ENCODE measurements at regions not wholly inside any gene's neighbourhood (a gene's known extent, or its start where the extent isn't known, plus 50 kb on each side); places are given as distances from the start of the nearest gene placed in this dataset.

DNA sequence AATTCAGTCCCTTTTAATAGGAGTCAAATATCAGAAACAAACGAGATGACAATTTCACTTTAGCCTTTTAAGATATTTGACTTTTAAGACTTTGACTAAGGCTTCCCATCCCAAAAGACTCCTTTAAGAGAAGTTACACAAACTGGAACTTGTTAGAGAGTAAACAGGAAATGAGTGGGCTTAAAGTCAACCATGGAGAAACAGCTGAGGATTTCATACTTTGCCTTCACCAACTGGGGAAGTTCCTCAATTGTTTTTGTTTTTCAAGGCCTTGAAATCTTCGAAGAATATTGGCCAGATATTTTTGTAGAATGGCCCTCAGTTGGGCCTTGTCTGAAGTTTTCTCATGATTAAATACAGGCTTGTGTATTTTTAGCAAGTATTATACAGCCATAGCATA lies 227.3 kb downstream of the POU4F1 start:
- Histone ChIP-seq H3K27me3 (ENCODE audit: low read length) (no peaks in the 10 kb centered on the region), H3F3A (ENCODE audit: low read length, unreplicated experiment) (no peaks in the 10 kb centered on the region), H3K4me3 (ENCODE audit: low read length) (no peak overlapping the region), H3K27ac (ENCODE audit: low read length) (no peak overlapping the region), H3K79me2 (ENCODE audit: low read length) (no peaks in the 10 kb centered on the region), H3K9ac (ENCODE audit: low read length) (no peak overlapping the region), H3K9me3 (ENCODE audit: low read length) (no peaks in the 10 kb centered on the region), H2AFZ (ENCODE audit: low read length) (no peak overlapping the region), H3K4me2 (ENCODE audit: low read length) (no peak overlapping the region), H3K4me1 (ENCODE audit: insufficient read depth, low read length) (no peaks in the 10 kb centered on the region), H3K36me3 (ENCODE audit: low read depth, low read length) (no peaks in the 10 kb centered on the region), H3K9me2 (replicated peaks; ENCODE audit: low read length) (no peaks in the 10 kb centered on the region), H4K20me1 (ENCODE audit: low read length) (no peaks in the 10 kb centered on the region)
- no peak for TF ChIP-seq EZH2phosphoT487 (IDR thresholded peaks at IDR 0.05; ENCODE audit: borderline replicate concordance, low read length)
- no peak for TF ChIP-seq EZH2 (IDR thresholded peaks at IDR 0.05; ENCODE audit: low read length, unreplicated experiment)
- TF ChIP-seq, protein P1, sequence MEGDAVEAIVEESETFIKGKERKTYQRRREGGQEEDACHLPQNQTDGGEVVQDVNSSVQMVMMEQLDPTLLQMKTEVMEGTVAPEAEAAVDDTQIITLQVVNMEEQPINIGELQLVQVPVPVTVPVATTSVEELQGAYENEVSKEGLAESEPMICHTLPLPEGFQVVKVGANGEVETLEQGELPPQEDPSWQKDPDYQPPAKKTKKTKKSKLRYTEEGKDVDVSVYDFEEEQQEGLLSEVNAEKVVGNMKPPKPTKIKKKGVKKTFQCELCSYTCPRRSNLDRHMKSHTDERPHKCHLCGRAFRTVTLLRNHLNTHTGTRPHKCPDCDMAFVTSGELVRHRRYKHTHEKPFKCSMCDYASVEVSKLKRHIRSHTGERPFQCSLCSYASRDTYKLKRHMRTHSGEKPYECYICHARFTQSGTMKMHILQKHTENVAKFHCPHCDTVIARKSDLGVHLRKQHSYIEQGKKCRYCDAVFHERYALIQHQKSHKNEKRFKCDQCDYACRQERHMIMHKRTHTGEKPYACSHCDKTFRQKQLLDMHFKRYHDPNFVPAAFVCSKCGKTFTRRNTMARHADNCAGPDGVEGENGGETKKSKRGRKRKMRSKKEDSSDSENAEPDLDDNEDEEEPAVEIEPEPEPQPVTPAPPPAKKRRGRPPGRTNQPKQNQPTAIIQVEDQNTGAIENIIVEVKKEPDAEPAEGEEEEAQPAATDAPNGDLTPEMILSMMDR (conservative IDR thresholded peaks at IDR 0.05; ENCODE audit: low read depth, low read length): no peak
- ATAC-seq (no peak), DNase-seq (no peak)
- CTCF ChIA-PET: no interaction called here
- POLR2A ChIA-PET (ENCODE audit: unreplicated experiment): no interaction called here
- BruUV-seq (replicated peaks): no TSS peak
- intact Hi-C loops (cut with micrococcal nuclease): no loop called here

- Histone ChIP-seq H3K27me3 (ENCODE audit: low read length) (no peaks in the 10 kb centered on the region), H4K20me1 (ENCODE audit: low read length) (no peaks in the 10 kb centered on the region), H3K4me1 (ENCODE audit: insufficient read depth, low read length) (no peaks in the 10 kb centered on the region), H3K27ac (ENCODE audit: low read length) (no peak overlapping the region), H3K4me3 (ENCODE audit: low read length) (no peak overlapping the region), H3K9me3 (ENCODE audit: low read length) (no peaks in the 10 kb centered on the region), H2AFZ (ENCODE audit: low read length) (no peak overlapping the region), H3F3A (ENCODE audit: low read length, unreplicated experiment) (no peaks in the 10 kb centered on the region), H3K9me2 (replicated peaks; ENCODE audit: low read length) (no peaks in the 10 kb centered on the region), H3K9ac (ENCODE audit: low read length) (no peak overlapping the region), H3K36me3 (ENCODE audit: low read depth, low read length) (no peaks in the 10 kb centered on the region), H3K79me2 (ENCODE audit: low read length) (no peaks in the 10 kb centered on the region), H3K4me2 (ENCODE audit: low read length) (no peak overlapping the region)
- ChIA-PET CTCF (no interaction called here), POLR2A (ENCODE audit: unreplicated experiment) (no interaction called here)
- TF ChIP-seq EZH2phosphoT487 (IDR thresholded peaks at IDR 0.05; ENCODE audit: borderline replicate concordance, low read length): no peak
- TF ChIP-seq EZH2 (IDR thresholded peaks at IDR 0.05; ENCODE audit: low read length, unreplicated experiment): no peak
- TF ChIP-seq, protein P1 (conservative IDR thresholded peaks at IDR 0.05; ENCODE audit: low read depth, low read length): no peak
- ATAC-seq (no peak), DNase-seq (no peak)
- intact Hi-C loops (cut with micrococcal nuclease): no loop called here
- BruUV-seq (replicated peaks): no TSS peak
Observed at GRCh38 chr13:78372581-78372980, 230.8 kb downstream of the POU4F1 start.

DNA sequence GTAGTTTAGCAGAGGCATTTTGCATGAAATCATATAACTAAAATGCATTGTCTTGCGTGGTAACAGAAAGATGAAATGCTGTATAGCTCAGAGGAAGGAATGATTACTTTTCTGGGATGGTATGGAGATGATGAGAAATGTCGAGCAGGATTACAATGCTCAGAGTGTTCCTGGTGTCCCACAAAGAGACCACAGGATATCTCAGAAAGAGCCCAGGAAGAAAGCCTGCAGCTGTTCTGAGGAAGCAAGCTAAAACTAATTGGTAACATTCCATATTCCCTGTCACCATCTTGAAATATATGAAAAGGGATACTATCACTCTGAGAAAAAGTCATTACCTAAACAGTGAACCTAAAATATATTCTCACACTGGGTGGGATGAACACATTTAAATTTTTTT lies 233.1 kb downstream of the POU4F1 start:
- POLR2A ChIA-PET (ENCODE audit: unreplicated experiment): no interaction called here
- Histone ChIP-seq H4K20me1 (ENCODE audit: low read length) (no peaks in the 10 kb centered on the region), H3K9ac (ENCODE audit: low read length) (no peak overlapping the region), H2AFZ (ENCODE audit: low read length) (no peak overlapping the region), H3K27ac (ENCODE audit: low read length) (no peak overlapping the region), H3K27me3 (ENCODE audit: low read length) (peaks cover 8% of the 10 kb centered on the region; the same call in 1 of the 2 replicates), H3K4me1 (ENCODE audit: insufficient read depth, low read length) (no peaks in the 10 kb centered on the region), H3K4me3 (ENCODE audit: low read length) (no peak overlapping the region), H3K4me2 (ENCODE audit: low read length) (no peak overlapping the region), H3K79me2 (ENCODE audit: low read length) (no peaks in the 10 kb centered on the region), H3F3A (ENCODE audit: low read length, unreplicated experiment) (no peaks in the 10 kb centered on the region), H3K36me3 (ENCODE audit: low read depth, low read length) (no peaks in the 10 kb centered on the region), H3K9me3 (ENCODE audit: low read length) (no peaks in the 10 kb centered on the region), H3K9me2 (replicated peaks; ENCODE audit: low read length) (no peaks in the 10 kb centered on the region)
- no peak for ATAC-seq
- intact Hi-C loops (cut with micrococcal nuclease): no loop called here
- BruUV-seq (replicated peaks): no TSS peak
- no peak for DNase-seq
- TF ChIP-seq EZH2phosphoT487 (IDR thresholded peaks at IDR 0.05; ENCODE audit: borderline replicate concordance, low read length) (no peak), EZH2 (IDR thresholded peaks at IDR 0.05; ENCODE audit: low read length, unreplicated experiment) (no peak)
- TF ChIP-seq, protein P1 (conservative IDR thresholded peaks at IDR 0.05; ENCODE audit: low read depth, low read length): no peak
- CTCF ChIA-PET: no interaction called here
